Stimulated activated CD8-positive, alpha-beta memory T cell treated with anti-CD3 and anti-CD28 coated beads, Interleukin-15, amount 100 ng/mL, for 1 hour (primary cell): ENCODE measurements at regions not wholly inside any gene's neighbourhood (a gene's known extent, or its start where the extent isn't known, plus 50 kb on each side); places are given as distances from the start of the nearest gene placed in this dataset.
A peak's percentile ranks its signal among the peaks of the same experiment; 100 is the strongest.
"Not testable (repeated sequence)": the region's sequence is repeated elsewhere in the genome, so short reads cannot be mapped to it uniquely, and the experiment has no call there.

Source experiments
- DNase-seq: peaks from one replicate; pipeline ENCODE4 v3.0.0-alpha.2; 2020; ENCODE audit warnings: low read depth

GRCh38 chr13:59299584-59299983 is 864.1 kb downstream of the DIAPH3 start:
- DNase-seq, result no peak

GRCh38 chr13:59300355-59301173 is 863.2 kb downstream of the DIAPH3 start:
- DNase-seq, result no peak

GRCh38 chr13:59301174-59301567 is 862.6 kb downstream of the DIAPH3 start:
- no peak for DNase-seq

GRCh38 chr13:59303433-59303832 is 860.3 kb downstream of the DIAPH3 start:
- no peak for DNase-seq

DNA sequence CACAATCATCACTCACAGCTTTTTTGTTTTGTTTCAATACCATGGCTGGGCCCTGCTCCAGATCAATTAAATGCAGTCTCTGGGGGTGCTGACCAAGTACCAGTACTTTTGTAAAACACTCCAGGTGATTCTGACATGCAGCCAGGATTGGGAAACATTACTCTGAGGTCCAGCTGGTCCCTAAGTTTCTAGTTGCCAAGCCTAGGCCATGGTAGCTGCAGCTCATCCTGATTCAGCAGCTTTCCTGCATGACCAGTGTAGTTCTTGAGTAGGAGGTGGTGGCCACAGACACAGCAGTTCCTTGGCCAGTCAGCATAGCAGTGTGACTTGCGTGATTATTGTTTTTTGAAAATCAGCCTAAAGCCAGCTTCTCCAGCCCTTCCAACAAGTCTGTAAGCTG is 859.1 kb downstream of the DIAPH3 start:
- no peak for DNase-seq

- no peak for DNase-seq
Observed at GRCh38 chr13:59305896-59306295, 857.8 kb downstream of the DIAPH3 start.

DNA sequence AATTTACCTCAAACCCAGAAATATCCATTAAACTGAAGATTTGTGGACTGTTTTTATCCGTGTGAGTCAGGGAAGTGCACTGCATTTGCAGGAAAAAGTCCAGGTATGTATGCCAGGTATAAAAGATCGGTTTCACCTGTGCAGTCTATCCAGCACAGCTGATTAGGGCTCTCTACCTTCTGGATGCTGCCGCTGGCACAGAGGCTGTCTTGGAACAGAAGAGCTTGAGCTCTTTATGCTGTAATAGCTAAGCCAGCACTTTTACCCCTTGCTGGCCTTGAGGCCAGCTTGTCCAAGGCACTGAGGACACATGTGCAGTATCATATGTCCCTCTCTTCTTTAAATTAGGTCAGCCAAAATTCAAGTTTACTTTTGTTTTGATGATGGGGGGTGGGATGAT is 851.0 kb downstream of the DIAPH3 start:
- DNase-seq, result no peak

DNA sequence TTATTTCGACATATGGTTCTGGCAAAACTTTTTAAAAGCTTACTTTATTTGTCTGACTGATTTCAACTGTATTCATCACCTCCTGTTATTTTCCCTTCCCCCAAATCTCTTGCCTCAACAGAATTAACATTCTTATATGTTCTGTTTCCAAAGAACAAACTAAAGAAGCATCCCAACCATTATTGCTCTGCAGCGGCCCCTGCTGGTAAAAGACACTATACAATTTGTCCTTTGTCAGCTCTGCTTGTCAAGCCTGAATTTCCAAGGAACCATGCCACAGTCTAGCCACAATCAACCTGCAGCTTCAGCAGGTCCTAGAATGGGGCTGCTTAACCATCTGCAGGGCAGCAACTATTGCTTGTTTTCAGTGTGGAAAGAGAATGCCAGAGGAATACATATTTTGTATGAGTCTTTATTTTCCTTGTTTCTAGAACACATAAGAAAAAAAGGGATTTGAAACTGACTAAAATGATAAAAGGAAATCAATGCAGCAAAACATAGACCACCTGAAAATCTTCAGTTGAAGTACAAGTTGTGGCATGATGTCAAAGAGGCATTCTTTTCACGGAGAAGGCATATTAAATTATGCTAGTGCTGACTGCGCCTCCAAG is 845.3 kb downstream of the DIAPH3 start:
- peak; percentile 28 for DNase-seq

DNA sequence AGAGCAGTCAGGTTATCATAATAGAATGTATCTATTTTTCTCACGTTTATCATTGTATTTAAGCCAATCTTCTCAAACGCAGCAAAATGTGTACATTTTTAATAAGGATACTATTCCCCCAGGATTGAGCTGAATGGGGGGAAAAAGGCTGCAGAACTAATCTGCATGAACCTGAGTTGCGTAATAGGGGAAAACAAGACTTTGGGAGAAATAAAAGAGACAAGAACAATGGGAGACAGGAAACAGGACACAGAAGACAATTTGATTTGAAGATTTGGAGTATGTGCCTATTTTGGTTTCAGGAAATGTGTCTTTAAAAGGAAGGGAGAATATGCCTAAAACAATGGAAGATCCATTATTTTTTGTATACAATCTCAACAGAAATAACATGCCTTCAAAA is 844.5 kb downstream of the DIAPH3 start:
- DNase-seq, result no peak

DNA sequence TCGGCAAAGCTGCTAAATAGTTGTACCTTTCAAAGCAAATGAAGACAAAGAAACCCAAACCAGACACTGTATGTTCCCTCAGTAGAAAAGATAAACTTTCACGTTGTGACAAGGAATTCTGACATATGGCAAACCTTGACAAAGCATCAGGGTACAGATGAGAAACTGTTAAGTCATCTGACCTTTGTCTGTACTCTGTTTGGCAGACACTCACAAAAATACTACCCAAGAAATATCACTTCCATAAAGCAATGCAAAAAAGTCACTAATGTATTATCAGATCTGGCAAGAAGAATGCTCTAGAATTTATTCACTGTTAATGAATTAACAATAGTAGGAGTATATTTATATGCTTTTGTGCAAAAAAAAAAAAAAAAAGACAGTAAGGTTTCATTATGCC is 843.7 kb downstream of the DIAPH3 start:
- DNase-seq, result no peak

- not testable (repeated sequence) for DNase-seq
Observed at GRCh38 chr13:59324401-59324800, 839.3 kb downstream of the DIAPH3 start.

DNA sequence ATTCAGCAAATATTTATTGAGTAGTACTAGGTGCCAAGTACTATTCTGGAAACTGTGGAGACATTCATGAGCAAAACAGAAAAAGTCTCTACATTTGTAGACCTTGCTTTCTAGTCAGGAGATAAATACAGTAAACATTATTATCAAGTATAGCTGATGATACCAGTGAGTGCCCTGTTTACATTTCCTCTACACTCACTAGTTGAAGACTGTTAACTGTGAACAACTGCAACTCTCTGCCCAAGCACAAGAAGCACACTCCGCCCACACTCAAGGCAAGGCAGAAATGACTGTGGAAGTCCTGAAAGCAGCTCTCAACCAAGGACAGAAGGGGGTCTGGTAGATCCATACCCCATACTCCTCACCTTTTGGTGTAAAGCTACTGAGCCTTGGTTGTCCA is 837.0 kb downstream of the DIAPH3 start:
- DNase-seq, result no peak

DNA sequence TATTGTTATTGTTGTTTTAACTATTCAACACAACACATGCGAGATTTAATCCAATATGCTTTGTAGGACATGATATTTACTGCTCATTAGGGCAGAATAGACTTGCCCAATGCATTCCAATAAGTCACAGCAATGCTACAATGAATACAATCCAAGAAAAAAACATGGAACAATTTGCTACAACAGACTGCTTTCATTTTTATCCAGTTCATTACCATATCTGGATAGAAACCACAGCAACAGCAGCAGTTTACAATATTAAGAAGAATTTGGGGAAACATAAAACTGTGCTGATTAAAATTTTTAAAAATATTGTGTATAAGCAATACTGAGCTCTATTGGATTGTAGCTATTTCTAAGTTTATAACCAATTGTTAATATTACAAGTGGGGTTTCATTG is 833.0 kb downstream of the DIAPH3 start:
- no peak for DNase-seq

GRCh38 chr13:59332966-59333365 is 830.8 kb downstream of the DIAPH3 start:
- no peak for DNase-seq

DNA sequence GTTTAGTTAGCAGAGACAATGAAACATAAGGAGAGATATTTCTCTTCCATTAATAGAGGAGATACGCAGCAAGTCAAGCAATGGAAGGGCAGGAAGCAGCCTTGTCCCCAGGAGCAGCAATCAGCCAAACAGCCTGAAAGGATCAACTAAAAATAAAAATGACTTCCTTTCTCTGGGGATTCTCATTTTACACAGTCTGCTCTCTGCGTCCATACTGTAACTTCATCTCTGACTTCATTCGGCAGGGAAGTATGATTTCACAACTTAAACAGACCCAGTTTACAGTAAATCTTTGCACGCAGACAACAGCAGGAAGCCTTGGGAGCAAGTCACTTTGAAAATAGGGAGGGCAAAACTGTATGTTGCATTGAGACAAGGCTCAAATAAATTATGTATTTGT is 826.7 kb downstream of the DIAPH3 start:
- no peak for DNase-seq

DNA sequence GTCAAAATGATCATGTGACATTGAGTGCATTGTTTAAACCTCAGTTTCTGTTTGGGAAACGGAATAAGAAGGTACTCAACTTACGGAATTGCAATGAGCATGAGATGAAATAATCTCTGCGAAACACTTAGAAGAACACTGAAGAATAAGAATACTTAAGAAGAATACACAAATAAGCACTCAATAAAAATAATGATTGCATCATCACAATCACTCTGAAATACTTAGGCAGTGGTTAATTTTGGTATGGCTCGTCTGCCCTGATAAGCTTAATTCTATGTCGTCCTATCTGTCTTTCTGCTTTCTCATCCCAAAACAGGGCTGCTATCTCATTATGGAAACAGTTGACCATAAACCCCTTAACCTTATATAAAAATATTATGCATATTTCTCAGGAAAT is 823.6 kb downstream of the DIAPH3 start:
- DNase-seq, result no peak

DNA sequence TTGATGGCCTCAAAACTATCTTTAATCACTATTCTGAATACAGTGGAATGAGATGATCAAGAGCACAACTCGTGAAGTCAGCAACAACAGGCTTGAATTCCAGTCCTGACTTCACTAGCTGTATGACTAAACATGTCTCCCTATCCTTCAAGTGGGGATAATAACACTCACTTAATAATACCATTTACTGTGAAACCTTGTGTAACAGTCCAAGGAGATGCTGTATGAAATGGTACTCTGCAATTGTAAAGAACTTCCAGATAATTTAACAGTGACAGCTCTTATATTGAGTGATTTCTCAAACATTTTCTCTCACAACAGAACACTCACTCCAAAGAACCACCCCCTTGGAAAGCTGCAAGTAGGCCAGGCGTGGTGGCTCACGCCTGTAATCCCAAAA is 823.1 kb downstream of the DIAPH3 start:
- DNase-seq, result no peak

DNA sequence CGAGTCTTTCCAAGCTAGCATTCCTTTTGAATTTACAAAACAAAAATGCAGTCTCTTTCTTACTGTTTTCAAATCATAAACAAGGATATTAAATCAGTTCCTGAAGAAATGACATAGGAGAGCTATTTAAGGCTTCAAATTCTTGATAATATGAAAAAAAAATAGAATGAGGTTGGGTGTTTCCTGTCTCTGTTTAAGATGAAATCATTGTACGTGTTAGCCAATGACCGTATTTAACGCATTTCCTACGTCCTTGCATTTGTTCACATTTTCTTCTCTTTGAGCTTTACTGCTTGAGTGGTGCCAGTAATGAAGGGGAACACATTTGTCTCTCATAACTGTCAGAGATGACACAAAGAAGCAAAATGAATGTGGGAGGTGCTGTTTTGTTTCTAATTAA is 821.3 kb downstream of the DIAPH3 start:
- no peak for DNase-seq

DNA sequence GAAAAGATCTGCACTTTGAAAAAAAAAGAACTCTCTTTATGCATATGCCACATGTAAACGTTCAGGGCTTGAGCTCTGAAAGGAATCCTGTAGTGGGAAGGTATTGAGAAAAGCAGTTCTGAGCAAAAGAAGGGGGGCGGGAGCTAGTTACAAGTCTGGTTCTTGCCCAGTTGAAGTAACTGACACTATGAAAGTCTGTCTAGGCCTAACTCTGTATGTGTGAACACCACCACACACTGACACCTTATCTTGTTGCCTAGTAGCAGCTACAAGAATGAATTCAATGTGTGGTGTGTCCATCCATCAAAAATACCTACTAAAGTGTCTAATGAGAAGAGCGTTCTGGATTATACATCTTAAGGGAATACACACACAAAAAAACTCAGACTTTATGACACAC is 820.6 kb downstream of the DIAPH3 start:
- no peak for DNase-seq

GRCh38 chr13:59343993-59344822 is 819.5 kb downstream of the DIAPH3 start:
- no peak for DNase-seq

DNA sequence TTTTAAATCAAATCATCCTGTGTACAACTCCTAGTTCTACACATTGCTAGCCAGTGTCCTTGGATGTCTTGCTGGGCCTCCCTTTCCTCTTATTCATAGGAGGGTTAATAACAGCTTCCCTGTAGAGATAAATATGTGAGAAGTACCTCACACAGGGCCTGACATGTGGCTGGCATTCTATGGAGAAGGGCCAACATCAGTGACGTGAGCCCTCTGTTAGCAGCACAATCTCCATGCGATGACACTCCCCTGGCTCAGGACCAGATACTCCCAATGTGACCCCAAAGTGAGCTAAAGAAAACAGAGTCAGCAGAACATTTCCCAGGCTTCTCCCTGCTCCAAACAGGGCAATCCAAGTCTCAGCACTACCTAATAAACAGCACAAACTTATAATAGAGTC is 818.4 kb downstream of the DIAPH3 start:
- DNase-seq, result no peak

DNA sequence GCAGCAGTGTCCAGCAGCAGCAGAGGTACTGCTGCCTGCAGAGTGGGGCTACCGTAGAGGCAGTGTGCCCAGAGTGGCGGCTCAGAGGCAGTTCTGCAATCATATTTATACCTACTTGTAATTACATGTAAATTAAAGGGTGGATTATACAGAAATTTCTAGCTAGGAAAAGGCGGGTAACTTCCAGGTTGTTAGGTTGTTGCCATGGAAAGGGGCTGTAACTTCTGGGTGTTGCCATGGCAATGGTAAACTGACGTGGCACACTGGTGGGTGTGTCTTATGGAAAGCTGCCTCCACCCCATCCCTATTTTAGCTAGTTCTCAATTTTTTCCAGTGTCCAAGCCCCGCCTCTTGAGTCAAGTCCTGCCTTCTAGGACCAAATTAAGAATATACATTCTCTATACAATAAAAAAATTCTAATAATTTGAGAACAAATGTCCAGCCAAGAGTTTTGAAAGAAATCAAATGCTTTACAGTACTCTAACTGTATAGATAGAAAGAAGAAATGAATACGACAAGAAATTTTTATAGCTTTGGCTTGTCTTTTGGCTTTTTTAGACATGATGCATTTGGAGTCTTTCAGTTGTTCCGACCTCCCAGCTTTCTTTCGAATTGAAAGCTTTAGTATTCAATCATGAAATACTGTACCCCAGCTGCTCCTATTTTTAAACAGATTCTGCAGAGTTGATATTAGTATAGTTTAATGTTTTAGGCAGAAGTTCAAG is 816.6 kb downstream of the DIAPH3 start:
- no peak for DNase-seq
